Lung (tissue), 11 donors: ENCODE measurements at regions not wholly inside any gene's neighbourhood (a gene's known extent, or its start where the extent isn't known, plus 50 kb on each side); places are given as distances from the start of the nearest gene placed in this dataset.

Experiments used
- ATAC-seq: fragments of 200-7000 bp; cut with Tn5 transposase; one replicate; pipeline ENCODE4 v1.9.1; 2020; ENCODE audit warnings: moderate number of reproducible peaks; ENCODE audit not compliant: insufficient read depth, low FRiP score
- DNase-seq, 3 donors: peaks; one replicate each; pipeline ENCODE4 v3.0.0-alpha.2; 2013 to 2017
- H3K27ac ChIP-seq, 2 donors: one replicate each; pipeline ENCODE4 v1.5.1; 2013; ENCODE audit warnings: mild to moderate bottlenecking in 2 of 2, moderate library complexity in 2 of 2, control low read depth in 1 of 2, inconsistent platforms in 1 of 2, low read depth in 1 of 2, low read length in 1 of 2
- H3K27me3 ChIP-seq, 3 donors: one replicate each; pipeline ENCODE4 v1.5.1; 2013; ENCODE audit warnings: low read length in 2 of 3; ENCODE audit not compliant: control insufficient read depth in 3 of 3, insufficient read depth in 3 of 3
- H3K36me3 ChIP-seq, 4 donors: one replicate each; pipeline ENCODE4 v1.5.1; 2013; ENCODE audit warnings: low read length in 4 of 4, mild to moderate bottlenecking in 1 of 4, moderate library complexity in 1 of 4; ENCODE audit not compliant: control insufficient read depth in 4 of 4, insufficient read depth in 4 of 4
- H3K4me1 ChIP-seq, 5 donors: one replicate each; pipeline ENCODE4 v1.5.1; 2013; ENCODE audit warnings: low read length in 5 of 5, mild to moderate bottlenecking in 2 of 5, moderate library complexity in 1 of 5; ENCODE audit not compliant: control insufficient read depth in 5 of 5, insufficient read depth in 5 of 5
- H3K4me3 ChIP-seq: one replicate; pipeline ENCODE4 v1.5.1; 2013; ENCODE audit warnings: mild to moderate bottlenecking, control low read depth, moderate library complexity
- H3K9ac ChIP-seq, 2 donors: one replicate each; pipeline ENCODE4 v1.5.1; 2013; ENCODE audit warnings: low read length in 2 of 2, control low read depth in 1 of 2; ENCODE audit not compliant: insufficient read depth in 1 of 2
- H3K9me3 ChIP-seq, 4 donors: one replicate each; pipeline ENCODE4 v1.5.1; 2013; ENCODE audit warnings: low read length in 3 of 4, mild to moderate bottlenecking in 1 of 4, moderate library complexity in 1 of 4; ENCODE audit not compliant: control insufficient read depth in 4 of 4, insufficient read depth in 3 of 4
- CTCF ChIP-seq: IDR thresholded peaks from 2 replicates; pipeline ENCODE4 v1.5.1; 2012; ENCODE audit warnings: mild to moderate bottlenecking; ENCODE audit errors: control extremely low read depth, extremely low read depth
- WGBS, 2 donors: extraction: QIAGEN DNeasy Blood & Tissue Kit; methylation state at CpG; one replicate each; pipeline ENCODE4 v1.1.7; 2013; 5-methylcytosine and 5-hydroxymethylcytosine counted together
- donor health status: control.
- donor health status: control.
- donor health status: Bipolar disorder and iron deficiency.
- donor health status: healthy.
- donor health status: DM: yes; HTN: yes; CAD: no.

GRCh38 chr2:19559596-19560240 lies 201.3 kb upstream of the OSR1 start:
- ATAC-seq: no peak
- WGBS, 2 donors: 51 to 52% methylated on average over 9 of the region's 9 CpGs

GRCh38 chr2:19556648-19557047 lies 198.2 kb upstream of the OSR1 start:
- no peak for TF ChIP-seq CTCF
- Histone ChIP-seq H3K36me3 (no peaks in the 10 kb centered on the region), H3K4me1 (no peaks in the 10 kb centered on the region), H3K4me3 (no peak overlapping the region), H3K27ac (no peak overlapping the region), H3K9me3 (no peaks in the 10 kb centered on the region), H3K27me3 (no peaks in the 10 kb centered on the region), H3K9ac (no peak overlapping the region)
- WGBS, 2 donors: 85 to 87% methylated on average over 2 of the region's 2 CpGs
- DNase-seq (no peak), ATAC-seq (no peak)

More at GRCh38 chr2:19559596-19560240, 201.3 kb upstream of the OSR1 start:
- H3K27me3 ChIP-seq: no peaks in the 10 kb centered on the region
- DNase-seq: no peak
- H3K4me3 ChIP-seq: no peak overlapping the region
- H3K36me3 ChIP-seq: no peaks in the 10 kb centered on the region
- H3K4me1 ChIP-seq: no peaks in the 10 kb centered on the region
- H3K27ac ChIP-seq: no peak overlapping the region
- H3K9me3 ChIP-seq: no peaks in the 10 kb centered on the region
- no peak for TF ChIP-seq CTCF
- H3K9ac ChIP-seq: no peak overlapping the region

- H3K9ac ChIP-seq: no peak overlapping the region
- H3K4me1 ChIP-seq: no peaks in the 10 kb centered on the region
- TF ChIP-seq CTCF: no peak
- H3K27ac ChIP-seq: no peak overlapping the region
- 82 to 84% methylated on average over 1 of the region's 1 CpG for WGBS, 2 donors
- peaks cover 0 to 6% (median 0%) of the 10 kb centered on the region in 4 donors for H3K9me3 ChIP-seq
- H3K4me3 ChIP-seq: no peak overlapping the region
- DNase-seq: no peak
- ATAC-seq: no peak
- H3K36me3 ChIP-seq: no peaks in the 10 kb centered on the region
- no peaks in the 10 kb centered on the region for H3K27me3 ChIP-seq
These were observed 196.1 kb upstream of the OSR1 start for GRCh38 chr2:19554520-19554919.

DNA sequence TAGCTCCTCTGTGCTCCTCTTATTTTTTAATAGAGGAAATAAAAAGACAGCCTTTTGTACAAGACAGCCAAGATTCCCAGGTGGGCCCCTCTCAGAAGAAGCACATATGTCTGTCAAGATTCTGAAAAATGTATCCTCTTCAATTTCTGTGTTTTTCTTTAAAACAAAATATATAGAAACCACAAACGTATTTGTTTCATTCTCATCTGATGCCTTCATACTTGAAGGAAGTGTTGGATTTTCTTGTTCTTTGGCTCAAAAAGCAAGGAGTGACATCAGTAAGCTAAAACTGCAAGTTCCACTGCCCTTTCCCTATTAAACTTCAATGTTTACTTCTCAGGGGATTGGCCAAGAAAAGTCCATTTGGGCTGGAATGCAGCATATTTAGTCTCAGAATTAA lies 193.8 kb upstream of the OSR1 start:
- ATAC-seq (no peak), DNase-seq (peak in 1 of 3 donors; percentile 38)
- Histone ChIP-seq H3K36me3 (no peaks in the 10 kb centered on the region), H3K9me3 (peaks cover 0 to 6% (median 0%) of the 10 kb centered on the region in 4 donors), H3K4me3 (no peak overlapping the region), H3K27ac (no peak overlapping the region), H3K9ac (no peak overlapping the region), H3K4me1 (no peaks in the 10 kb centered on the region), H3K27me3 (no peaks in the 10 kb centered on the region)
- no peak for TF ChIP-seq CTCF
- 72 to 83% methylated on average over 1 of the region's 1 CpG for whole genome bisulfite sequencing, 2 donors
